ENCODE measurements at regions not wholly inside any gene's neighbourhood (a gene's known extent, or its start where the extent isn't known, plus 50 kb on each side); places are given as distances from the start of the nearest gene placed in this dataset.

DNA sequence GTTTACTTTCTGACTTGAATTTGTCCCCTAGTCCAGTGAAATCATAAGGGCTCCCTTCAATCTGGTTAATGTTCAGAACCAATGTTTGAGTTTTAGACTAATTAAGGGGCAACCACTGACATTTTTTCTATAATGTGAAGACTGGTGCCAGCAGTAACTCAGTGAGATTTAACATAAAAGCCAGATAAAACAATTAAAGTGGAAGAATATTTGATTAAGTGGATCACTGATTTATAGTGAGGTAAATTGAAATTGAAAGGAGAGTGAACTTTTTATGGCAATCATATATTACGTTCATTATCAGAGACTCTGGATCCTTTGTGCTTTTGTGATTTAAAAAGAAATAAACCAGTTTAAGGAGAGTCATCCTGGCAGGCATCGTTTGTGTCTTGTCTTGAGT is 246.8 kb downstream of the GATA3 start:
- Histone ChIP-seq H3K27ac (no peak overlapping the region), H3K9me3 (ENCODE audit: low read depth) (no peaks in the 10 kb centered on the region), H3K9ac (no peak overlapping the region), H2AFZ (no peak overlapping the region), H4K20me1 (ENCODE audit: insufficient read depth) (no peaks in the 10 kb centered on the region), H3K27me3 (replicated peaks; ENCODE audit: insufficient read depth) (no peaks in the 10 kb centered on the region), H3K4me1 (ENCODE audit: insufficient read depth) (no peaks in the 10 kb centered on the region), H3F3A (ENCODE audit: insufficient read depth) (no peaks in the 10 kb centered on the region), H3K9me2 (ENCODE audit: insufficient read depth) (no peaks in the 10 kb centered on the region), H3K4me2 (ENCODE audit: unreplicated experiment) (no peak overlapping the region), H3K36me3 (ENCODE audit: low read depth) (no peaks in the 10 kb centered on the region), H3K4me3 (no peak overlapping the region), H3K79me2 (ENCODE audit: insufficient read depth) (no peaks in the 10 kb centered on the region)
- TF ChIP-seq EZH2phosphoT487 (IDR thresholded peaks at IDR 0.05; ENCODE audit: insufficient read depth, low read depth) (no peak), EZH2 (IDR thresholded peaks at IDR 0.05; ENCODE audit: insufficient read depth, poor library complexity, severe bottlenecking) (no peak)
- WGBS, 2 experiments (ENCODE audit: low coverage in 1 of 2, low lambda C conversion rate in 2 of 2, missing lambda C conversion rate in 2 of 2): 16 to 25% methylated on average over 2 of the region's 2 CpGs
- in situ Hi-C loops (cut with MboI): no loop called here
- DNase-seq: no peak

DNA sequence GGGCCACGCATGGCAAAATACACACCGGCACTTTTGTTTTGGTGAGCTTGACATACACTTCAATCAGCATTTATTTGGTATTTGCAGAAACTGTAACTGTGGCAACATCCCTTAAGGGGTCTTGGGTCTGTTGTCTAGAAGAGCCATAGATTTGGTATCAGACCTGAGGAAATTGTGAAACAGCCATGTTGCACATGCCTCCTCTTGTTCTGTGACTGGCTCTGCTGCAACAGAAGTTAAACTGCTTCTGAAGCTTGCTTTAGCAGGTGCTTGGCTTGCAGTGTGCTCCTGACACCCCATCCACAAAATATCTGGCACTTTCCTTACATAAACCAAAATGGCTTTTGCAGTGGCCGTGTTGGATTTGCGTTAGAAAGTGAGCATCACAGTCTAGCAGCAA is 247.3 kb downstream of the GATA3 start:
- H3K27ac ChIP-seq: no peak overlapping the region
- no peak for DNase-seq
- no peaks in the 10 kb centered on the region for H4K20me1 ChIP-seq (ENCODE audit: insufficient read depth)
- H3K4me1 ChIP-seq (ENCODE audit: insufficient read depth): no peaks in the 10 kb centered on the region
- no peaks in the 10 kb centered on the region for H3K79me2 ChIP-seq (ENCODE audit: insufficient read depth)
- H3K4me3 ChIP-seq: no peak overlapping the region
- in situ Hi-C loops (cut with MboI): no loop called here
- no peak overlapping the region for H3K4me2 ChIP-seq (ENCODE audit: unreplicated experiment)
- no peaks in the 10 kb centered on the region for H3K27me3 ChIP-seq (replicated peaks; ENCODE audit: insufficient read depth)
- no peak overlapping the region for H2AFZ ChIP-seq
- H3K9me3 ChIP-seq (ENCODE audit: low read depth): no peaks in the 10 kb centered on the region
- no peaks in the 10 kb centered on the region for H3K36me3 ChIP-seq (ENCODE audit: low read depth)
- H3K9ac ChIP-seq: no peak overlapping the region
- 40 to 45% methylated on average over 4 of the region's 4 CpGs for WGBS, 2 experiments (ENCODE audit: low coverage in 1 of 2, low lambda C conversion rate in 2 of 2, missing lambda C conversion rate in 2 of 2)
- H3F3A ChIP-seq (ENCODE audit: insufficient read depth): no peaks in the 10 kb centered on the region
- TF ChIP-seq EZH2phosphoT487 (IDR thresholded peaks at IDR 0.05; ENCODE audit: insufficient read depth, low read depth) (no peak), EZH2 (IDR thresholded peaks at IDR 0.05; ENCODE audit: insufficient read depth, poor library complexity, severe bottlenecking) (no peak)
- no peaks in the 10 kb centered on the region for H3K9me2 ChIP-seq (ENCODE audit: insufficient read depth)

DNA sequence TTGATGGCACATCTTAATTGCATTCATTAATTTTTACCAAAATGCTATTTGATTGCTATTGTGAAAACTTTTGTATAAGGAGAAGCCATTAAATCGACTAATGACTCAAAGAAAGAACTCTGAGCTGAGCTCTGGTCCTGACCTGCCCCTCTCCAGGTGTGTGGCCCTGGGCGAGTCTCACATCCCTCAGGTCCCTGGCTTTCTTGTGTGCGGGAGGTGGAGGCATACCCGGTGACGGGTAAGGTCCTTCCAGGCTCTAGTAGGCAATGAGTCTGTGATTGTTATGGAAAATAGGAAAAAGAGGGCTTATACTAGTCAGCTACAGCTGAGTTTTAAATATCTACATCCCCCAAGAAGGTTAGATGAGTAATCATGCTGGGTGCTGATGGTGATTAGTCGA is 248.1 kb downstream of the GATA3 start:
- no peak overlapping the region for H3K27ac ChIP-seq
- no peak for TF ChIP-seq EZH2 (IDR thresholded peaks at IDR 0.05; ENCODE audit: insufficient read depth, poor library complexity, severe bottlenecking)
- TF ChIP-seq EZH2phosphoT487 (IDR thresholded peaks at IDR 0.05; ENCODE audit: insufficient read depth, low read depth): no peak
- H3K4me3 ChIP-seq: no peak overlapping the region
- in situ Hi-C loops (cut with MboI): no loop called here
- H3K4me2 ChIP-seq (ENCODE audit: unreplicated experiment): no peak overlapping the region
- no peaks in the 10 kb centered on the region for H3K4me1 ChIP-seq (ENCODE audit: insufficient read depth)
- DNase-seq: no peak
- no peaks in the 10 kb centered on the region for H4K20me1 ChIP-seq (ENCODE audit: insufficient read depth)
- 36 to 42% methylated on average over 6 of the region's 6 CpGs for WGBS, 2 experiments (ENCODE audit: low coverage in 1 of 2, low lambda C conversion rate in 2 of 2, missing lambda C conversion rate in 2 of 2)
- H3K9me3 ChIP-seq (ENCODE audit: low read depth): no peaks in the 10 kb centered on the region
- H2AFZ ChIP-seq: no peak overlapping the region
- no peak overlapping the region for H3K9ac ChIP-seq
- no peaks in the 10 kb centered on the region for H3K79me2 ChIP-seq (ENCODE audit: insufficient read depth)
- no peaks in the 10 kb centered on the region for H3K27me3 ChIP-seq (replicated peaks; ENCODE audit: insufficient read depth)
- H3K36me3 ChIP-seq (ENCODE audit: low read depth): no peaks in the 10 kb centered on the region
- no peaks in the 10 kb centered on the region for H3K9me2 ChIP-seq (ENCODE audit: insufficient read depth)
- H3F3A ChIP-seq (ENCODE audit: insufficient read depth): no peaks in the 10 kb centered on the region

DNA sequence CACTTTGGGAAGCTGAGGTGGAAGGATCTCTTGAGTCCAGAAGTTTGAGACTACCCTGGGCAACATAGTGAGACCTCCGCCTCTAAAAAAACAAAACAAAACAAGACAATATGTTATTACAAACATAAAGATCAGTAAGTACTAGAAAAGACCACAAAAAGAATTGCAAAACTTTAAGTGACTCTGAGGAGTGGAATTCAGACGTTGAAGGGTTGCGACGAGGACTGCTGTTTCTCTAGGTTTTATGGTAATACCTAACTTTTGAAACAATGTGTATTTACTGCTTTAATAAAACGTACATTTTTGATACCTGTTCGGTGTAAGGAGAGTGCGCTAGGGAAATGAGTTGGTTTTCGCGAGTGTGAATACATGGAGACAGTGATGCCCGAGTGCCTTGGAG is 250.4 kb downstream of the GATA3 start:
- no peaks in the 10 kb centered on the region for H3K36me3 ChIP-seq (ENCODE audit: low read depth)
- no peak for TF ChIP-seq EZH2phosphoT487 (IDR thresholded peaks at IDR 0.05; ENCODE audit: insufficient read depth, low read depth)
- TF ChIP-seq EZH2 (IDR thresholded peaks at IDR 0.05; ENCODE audit: insufficient read depth, poor library complexity, severe bottlenecking): no peak
- no peaks in the 10 kb centered on the region for H4K20me1 ChIP-seq (ENCODE audit: insufficient read depth)
- H3K9me3 ChIP-seq (ENCODE audit: low read depth): no peaks in the 10 kb centered on the region
- no peak for DNase-seq
- no peak overlapping the region for H3K4me2 ChIP-seq (ENCODE audit: unreplicated experiment)
- no peak overlapping the region for H3K9ac ChIP-seq
- H3K4me3 ChIP-seq: no peak overlapping the region
- H3K27me3 ChIP-seq (replicated peaks; ENCODE audit: insufficient read depth): no peaks in the 10 kb centered on the region
- no peak overlapping the region for H3K27ac ChIP-seq
- H3F3A ChIP-seq (ENCODE audit: insufficient read depth): no peaks in the 10 kb centered on the region
- in situ Hi-C loops (cut with MboI): no loop called here
- no peaks in the 10 kb centered on the region for H3K79me2 ChIP-seq (ENCODE audit: insufficient read depth)
- no peak overlapping the region for H2AFZ ChIP-seq
- WGBS, 2 experiments (ENCODE audit: low coverage in 1 of 2, low lambda C conversion rate in 2 of 2, missing lambda C conversion rate in 2 of 2): 46 to 47% methylated on average over 10 of the region's 10 CpGs
- no peaks in the 10 kb centered on the region for H3K9me2 ChIP-seq (ENCODE audit: insufficient read depth)
- H3K4me1 ChIP-seq (ENCODE audit: insufficient read depth): no peaks in the 10 kb centered on the region
